ENCODE measurements at regions not wholly inside any gene's neighbourhood (a gene's known extent, or its start where the extent isn't known, plus 50 kb on each side); places are given as distances from the start of the nearest gene placed in this dataset.

- TF ChIP-seq CTCF (tag by site-specific recombination; IDR thresholded peaks at IDR 0.05) (no peak), ZNF239 (tag by site-specific recombination; IDR thresholded peaks at IDR 0.05) (no peak), ZNF513 (tag by site-specific recombination; IDR thresholded peaks at IDR 0.05) (no peak), ZNF610 (tag by site-specific recombination; IDR thresholded peaks at IDR 0.05; ENCODE audit: borderline replicate concordance) (no peak)
Observed at GRCh38 chr1:174072581-174072980, 50.4 kb upstream of the RC3H1 start.

Data from HEK293 (cell line).